ENCODE measurements at regions not wholly inside any gene's neighbourhood (a gene's known extent, or its start where the extent isn't known, plus 50 kb on each side); places are given as distances from the start of the nearest gene placed in this dataset.
"Not testable (repeated sequence)": the region's sequence is repeated elsewhere in the genome, so short reads cannot be mapped to it uniquely, and the experiment has no call there.

DNA sequence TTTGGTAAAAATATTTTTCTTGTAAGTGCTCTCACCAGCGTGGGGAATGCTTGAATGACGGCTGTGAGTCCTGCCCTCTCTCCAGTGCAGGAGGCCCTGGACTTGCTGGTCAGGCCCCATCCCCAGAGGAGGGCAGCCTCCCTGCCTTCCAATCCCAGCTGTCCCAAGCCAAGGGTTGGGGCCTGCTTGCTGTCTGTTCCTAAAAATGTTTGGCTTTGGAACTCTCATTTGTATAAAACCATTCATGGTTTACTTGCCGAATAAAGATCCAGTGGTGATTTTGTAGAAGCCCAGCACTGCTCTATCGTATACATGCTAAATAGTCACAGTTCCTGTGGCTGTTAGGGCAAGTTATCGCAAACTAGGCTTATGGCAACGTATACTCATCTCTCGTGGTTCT lies 121.7 kb downstream of the GLRX3 start:
- DNase-seq (ENCODE audit: extremely low read depth in 1 of 11, low read depth in 9 of 11, low spot score in 4 of 11) = no peak

DNA sequence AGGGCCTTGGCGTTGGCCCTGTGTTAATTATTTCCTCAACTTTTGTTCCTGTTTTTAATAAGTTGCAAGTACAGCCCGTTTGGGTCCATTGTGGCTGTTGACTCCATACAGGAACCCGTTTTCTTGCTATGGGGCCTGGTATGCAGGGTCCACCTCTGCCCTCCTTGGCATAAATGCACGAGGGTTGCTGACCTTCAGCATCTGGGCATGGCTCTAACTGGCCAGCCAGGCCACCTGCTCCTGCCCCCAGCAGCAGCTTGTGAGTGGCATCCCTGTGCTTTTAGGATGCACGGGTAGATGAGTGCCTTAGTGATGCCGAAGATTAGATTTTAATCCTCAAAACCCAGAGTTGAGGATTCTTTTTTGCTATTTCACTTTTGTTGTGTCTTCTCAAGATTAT lies 123.2 kb downstream of the GLRX3 start:
- no peak for DNase-seq (ENCODE audit: extremely low read depth in 1 of 11, low read depth in 9 of 11, low spot score in 4 of 11)

DNA sequence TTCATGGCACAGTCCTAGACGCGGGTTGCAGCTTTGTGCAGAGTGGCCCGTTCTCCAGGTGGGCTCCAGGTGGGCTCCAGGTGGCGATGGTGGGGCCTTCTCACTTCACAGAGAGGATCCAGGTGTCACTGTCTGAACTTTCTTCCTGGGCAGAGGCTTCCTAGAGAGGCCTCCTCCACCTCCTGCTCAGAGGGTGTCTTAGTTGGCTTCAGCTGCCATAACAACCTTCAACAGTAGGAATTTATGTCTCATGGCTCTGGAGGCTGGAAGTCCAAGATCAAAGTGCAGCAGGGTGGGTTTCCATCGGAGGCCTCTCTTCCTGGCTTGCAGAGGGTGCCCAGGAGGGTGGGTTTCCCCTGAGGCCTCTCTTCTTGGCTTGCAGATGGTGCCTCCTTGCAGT lies 125.1 kb downstream of the GLRX3 start:
- no peak for DNase-seq (ENCODE audit: extremely low read depth in 1 of 11, low read depth in 9 of 11, low spot score in 4 of 11)

DNA sequence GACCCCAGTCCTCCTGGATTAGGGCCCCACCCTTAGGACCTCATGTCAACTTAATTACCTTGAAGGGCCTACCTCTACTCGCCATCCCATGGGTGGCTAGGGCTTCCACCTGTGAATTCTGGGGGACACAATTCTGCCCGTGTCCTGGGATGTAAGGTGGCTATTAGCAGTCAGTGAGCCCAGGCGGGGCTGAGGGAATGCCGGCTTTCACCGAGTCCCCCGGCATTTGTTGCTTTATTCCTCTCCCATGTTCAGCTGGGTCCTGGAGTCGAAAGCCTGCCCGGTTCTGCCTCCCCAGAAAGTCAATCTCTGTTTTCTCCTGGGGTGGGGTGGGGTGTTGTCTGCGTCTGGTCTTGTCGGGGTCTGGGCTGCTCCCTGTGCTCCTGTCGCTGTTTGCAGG lies 125.6 kb downstream of the GLRX3 start:
- no peak for DNase-seq (ENCODE audit: extremely low read depth in 1 of 11, low read depth in 9 of 11, low spot score in 4 of 11)

DNA sequence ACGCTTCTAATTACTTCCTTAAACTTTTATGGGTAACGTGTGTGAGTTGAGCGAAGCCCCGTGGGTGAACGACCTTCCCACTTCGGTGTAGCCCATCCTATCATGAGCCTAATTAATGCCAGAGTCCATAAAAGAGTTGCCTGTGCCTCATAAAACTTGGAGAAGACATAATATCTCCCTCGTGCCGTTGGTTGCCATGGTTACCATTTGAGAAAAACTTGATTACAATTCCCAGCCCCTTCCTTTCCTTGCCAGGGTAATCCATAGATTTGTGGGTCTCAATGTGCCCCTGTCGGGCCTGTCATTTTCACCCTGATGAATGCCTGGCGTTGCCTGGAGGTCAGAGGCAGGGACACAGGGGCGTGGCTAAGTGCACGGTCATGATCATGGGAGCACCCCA lies 127.1 kb downstream of the GLRX3 start:
- DNase-seq (ENCODE audit: extremely low read depth in 1 of 11, low read depth in 9 of 11, low spot score in 4 of 11) = no peak

DNA sequence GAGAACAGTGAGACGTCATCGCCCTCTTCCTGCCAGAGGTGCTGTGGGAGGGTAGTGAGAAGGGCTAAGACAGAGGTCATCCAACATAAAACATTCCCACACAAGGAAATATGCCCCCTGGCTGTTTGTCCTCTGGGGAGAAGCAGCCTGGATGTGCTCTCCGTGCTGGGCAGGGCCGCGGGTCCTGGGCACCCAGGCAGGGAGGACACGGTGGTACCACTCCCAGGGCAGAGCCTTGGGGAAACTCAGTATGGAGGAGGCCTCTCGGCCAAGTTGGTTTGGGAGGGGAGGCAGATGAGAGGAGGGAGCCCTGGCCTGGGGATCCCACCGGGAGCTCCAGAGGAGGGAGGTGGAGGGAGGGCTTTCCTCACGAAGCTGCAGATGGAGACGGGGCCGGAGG lies 129.4 kb downstream of the GLRX3 start:
- no peak for DNase-seq (ENCODE audit: extremely low read depth in 1 of 11, low read depth in 9 of 11, low spot score in 4 of 11)

DNA sequence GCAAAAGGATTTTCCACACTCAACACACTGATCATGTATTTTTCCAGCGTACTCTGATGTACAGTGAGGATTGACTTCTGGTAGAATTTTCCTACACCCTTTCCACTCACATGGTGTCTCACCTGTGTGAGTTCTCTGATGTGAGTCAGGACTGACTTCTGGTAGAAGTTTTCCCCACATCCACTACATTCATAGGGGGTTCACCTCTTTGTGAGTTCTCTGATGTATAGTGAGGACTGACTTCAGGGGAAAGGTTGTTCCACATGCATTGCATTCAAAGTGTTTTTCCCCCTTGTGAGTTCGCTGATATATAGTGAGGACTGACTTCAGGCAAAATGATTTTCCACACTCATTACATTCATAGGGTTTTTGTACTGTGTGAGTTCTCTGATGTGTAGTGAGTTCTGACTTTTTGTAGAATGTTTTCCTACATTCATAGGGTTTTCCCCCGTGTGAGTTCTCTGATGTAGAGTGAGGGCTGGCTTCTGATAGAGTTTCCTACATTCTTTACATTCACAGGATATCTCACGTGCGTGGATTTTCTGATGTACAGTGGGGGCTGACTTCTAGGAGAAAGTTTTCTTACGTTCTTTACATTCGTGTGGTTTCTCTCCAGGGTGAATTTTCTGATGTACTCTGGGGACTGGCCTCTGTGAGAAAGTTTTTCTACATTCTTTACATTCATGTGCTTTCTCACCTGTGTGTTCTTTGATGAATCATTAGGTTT lies 146.5 kb downstream of the GLRX3 start:
- no peak for DNase-seq (ENCODE audit: extremely low read depth in 1 of 11, low read depth in 9 of 11, low spot score in 4 of 11)

DNA sequence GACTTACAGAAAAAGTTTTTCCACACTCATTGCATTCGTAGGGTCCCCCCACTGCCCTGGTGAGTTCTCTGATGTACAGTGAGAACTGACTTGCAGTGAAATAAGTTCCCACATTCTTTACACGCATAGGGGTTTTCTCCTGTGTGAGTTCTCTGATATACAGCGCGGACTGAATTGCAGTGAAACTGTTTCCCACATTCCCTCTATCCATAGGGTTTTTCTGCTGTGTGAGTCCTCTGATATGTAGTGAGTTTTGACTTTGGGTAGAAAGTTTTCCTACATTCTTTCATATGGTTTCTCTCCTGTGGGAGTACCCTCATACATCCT lies 147.0 kb downstream of the GLRX3 start:
- DNase-seq (ENCODE audit: extremely low read depth in 1 of 11, low read depth in 9 of 11, low spot score in 4 of 11) = no peak

DNA sequence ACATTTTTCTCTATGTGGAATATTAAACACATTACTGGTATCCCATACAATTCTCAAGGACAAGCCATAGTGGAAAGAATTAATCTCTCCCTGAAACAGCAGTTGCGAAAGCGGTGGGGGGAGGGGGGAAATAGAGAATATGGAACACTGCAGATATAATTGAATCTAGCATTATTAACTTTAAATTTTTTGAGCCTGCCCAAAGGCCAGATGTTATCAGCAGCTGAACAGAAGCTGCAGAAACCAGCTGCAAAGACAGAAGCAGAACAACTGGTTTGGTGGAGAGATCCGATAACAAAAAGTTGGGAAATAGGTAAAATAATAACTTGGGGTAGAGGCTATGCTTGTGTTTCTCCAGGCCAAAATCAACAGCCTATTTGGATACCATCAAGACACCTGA lies 159.6 kb downstream of the GLRX3 start:
- DNase-seq (ENCODE audit: extremely low read depth in 1 of 11, low read depth in 9 of 11, low spot score in 4 of 11) = not testable (repeated sequence)

DNA sequence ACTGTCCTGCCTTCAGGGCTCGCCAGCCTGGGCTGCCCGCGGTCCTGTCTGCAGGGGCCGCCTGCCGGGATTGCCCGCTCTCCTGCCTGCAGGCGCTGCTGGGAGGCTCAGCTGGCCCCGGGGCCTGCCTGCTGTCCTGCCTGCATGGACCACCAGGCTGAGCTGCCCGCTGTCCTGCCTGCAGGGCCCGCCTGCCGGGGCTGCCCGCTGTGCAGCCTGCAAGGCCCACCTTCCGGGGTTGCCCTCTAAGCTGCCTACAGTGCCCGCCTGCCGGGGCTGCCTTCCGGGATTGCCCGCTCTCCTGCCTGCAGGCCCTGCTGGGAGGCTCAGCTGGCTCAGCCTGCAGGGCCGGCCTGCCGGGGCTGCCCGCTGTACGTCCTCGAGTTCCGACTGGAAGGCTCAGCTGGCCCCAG lies 164.4 kb downstream of the GLRX3 start:
- peak in 3 of 11 donors; percentile 3 to 10 (median 3) for DNase-seq (ENCODE audit: extremely low read depth in 1 of 11, low read depth in 9 of 11, low spot score in 4 of 11)

DNA sequence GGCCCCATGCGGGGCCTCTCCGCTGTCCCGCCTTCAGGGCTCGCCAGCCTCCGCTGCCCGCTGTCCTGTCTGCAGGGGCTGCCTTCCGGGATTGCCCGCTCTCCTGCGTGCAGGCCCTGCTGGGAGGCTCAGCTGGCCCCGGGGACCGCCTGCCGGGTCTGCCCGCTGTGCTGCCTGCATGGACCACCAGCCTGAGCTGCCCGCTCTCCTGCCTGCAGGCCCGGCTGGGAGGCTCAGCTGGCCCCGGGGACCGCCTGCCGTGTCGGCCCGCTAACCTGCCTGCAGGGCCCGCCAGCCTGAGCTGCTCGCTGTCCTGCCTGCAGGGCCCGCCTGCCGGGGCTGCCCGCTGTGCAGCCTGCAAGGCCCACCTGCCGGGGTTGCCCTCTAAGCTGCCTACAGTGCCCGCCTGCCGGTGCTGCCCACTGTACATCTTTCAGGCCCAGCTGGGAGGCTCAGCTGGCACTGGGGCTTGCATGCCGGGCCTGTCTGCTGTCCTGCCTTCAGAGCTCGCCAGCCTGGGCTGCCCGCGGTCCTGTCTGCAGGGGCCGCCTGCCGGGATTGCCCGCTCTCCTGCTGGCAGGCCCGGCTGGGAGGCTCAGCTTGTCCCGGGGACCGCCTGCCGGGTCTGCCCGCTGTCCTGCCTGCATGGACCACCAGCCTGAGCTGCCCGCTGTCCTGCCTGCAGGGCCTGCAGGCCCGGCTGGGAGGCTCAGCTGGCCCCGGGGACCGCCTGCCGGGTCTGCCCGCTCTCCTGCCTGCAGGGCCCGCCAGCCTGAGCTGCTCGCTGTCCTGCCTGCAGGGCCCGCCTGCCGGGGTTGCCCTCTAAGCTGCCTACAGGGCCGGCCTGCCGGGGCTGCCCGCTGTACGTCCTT lies 165.1 kb downstream of the GLRX3 start:
- peak in 5 of 11 donors; percentile 26 to 48 (median 37) for DNase-seq (ENCODE audit: extremely low read depth in 1 of 11, low read depth in 9 of 11, low spot score in 4 of 11)

DNA sequence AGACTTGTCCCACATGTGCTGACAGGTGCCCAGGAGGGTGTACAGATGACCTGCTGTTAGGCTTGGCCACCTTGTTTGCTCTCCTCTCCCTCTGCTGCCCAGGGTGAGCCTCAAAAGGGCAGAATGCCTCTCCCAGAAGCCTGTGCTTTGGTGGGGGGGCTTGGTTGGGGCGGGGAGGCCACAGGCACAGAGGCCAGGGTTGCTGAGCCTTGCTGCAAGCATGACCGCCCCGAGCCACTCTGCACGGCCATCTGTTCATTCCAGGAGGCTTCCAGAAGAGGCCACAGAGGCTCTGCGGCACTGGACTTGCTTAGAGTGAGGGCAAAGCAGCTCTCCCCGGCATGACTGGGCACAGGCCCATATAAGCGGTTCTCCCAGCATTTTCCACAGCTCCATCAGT lies 190.8 kb downstream of the GLRX3 start:
- no peak for DNase-seq (ENCODE audit: extremely low read depth in 1 of 11, low read depth in 9 of 11, low spot score in 4 of 11)

DNA sequence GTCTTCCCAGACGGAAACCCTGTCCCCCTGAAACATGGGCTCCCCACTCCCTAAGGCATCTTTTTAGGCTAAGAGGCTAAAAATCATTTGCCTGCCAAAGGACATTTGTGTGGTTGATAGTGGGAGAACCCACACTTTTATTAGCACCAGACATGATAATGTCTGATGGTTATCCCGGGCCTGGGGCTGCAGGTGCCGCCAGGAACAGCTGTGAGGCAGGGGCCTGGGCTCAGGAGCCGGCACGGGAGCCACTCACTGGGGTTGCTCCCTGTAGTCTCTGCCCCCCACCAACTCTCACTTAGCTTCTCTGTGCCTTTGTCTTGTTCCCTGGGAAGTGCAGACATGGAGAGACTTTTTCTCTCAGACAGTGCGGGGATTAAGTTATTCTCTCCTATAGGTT lies 193.6 kb downstream of the GLRX3 start:
- no peak for DNase-seq (ENCODE audit: extremely low read depth in 1 of 11, low read depth in 9 of 11, low spot score in 4 of 11)

DNA sequence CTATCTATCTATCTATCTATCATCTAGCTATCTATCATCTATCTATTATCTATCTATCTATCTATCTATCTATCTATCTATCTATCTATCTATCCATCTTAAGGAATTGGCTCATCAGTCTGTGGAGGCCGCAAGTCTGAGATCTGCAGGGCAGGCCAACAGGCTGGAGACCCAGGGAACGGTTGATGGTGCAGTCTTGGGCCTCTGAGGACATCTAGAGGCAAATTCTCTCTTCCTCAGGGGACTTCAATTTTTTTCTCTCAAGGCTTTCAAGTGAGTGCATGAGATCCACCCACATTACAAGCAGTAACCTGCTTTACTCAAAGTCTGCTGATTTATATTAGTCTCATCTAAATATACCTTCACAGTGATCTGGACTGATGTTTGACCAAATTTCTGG lies 197.0 kb downstream of the GLRX3 start:
- no peak for DNase-seq (ENCODE audit: extremely low read depth in 1 of 11, low read depth in 9 of 11, low spot score in 4 of 11)

DNA sequence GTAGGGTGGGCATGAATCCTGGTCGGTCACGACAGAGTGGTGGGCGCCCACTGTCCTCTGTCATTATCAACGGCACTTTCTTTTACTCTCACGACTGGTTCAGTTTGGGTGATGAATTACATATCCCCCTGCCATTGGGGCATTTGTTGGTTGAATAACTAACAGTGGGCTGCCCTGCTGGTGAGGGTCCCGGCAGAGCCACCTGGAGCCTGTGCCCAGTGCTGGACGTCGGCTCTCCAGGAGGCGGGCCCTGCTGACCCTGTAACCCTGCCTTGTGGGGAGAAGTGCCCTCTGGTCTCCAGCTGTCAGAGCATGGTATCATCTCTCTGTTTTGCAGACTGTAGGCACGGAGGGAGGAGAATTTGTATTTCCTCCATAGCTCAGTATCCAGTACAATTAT lies 199.1 kb downstream of the GLRX3 start:
- no peak for DNase-seq (ENCODE audit: extremely low read depth in 1 of 11, low read depth in 9 of 11, low spot score in 4 of 11)

DNA sequence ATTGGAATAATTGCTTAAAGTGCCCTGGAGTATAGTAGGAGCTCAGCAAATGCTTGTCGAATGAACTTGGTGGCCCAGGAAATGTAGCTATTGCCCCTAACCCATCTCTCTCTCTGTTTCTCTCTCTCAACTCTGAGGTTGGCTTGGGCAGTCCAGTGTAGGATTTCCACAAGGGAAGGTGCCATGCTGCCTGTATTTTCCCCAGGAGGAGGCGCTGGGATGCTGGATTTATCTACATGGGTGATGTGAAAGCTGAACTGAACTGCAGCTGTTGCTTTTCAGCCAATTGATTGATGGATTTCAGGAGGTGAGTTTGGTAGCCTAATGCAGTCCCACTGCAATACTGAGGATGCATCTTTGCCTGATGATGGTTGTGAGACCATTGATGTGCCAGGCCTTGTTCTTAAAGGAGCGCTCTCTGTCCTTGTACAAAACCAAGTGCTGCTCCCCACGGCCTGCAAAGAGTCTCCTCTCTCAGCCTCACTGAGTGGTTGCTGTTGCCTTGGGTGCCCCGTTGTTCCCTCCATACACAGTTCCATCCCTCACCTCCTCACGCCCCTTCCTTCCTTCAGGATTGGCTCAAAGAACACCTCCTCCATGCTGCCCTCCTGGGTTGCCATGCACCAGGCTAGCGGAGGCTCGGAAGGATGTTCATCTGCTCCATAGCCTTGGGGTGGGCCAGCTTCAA lies 200.6 kb downstream of the GLRX3 start:
- DNase-seq (ENCODE audit: extremely low read depth in 1 of 11, low read depth in 9 of 11, low spot score in 4 of 11) = no peak

DNA sequence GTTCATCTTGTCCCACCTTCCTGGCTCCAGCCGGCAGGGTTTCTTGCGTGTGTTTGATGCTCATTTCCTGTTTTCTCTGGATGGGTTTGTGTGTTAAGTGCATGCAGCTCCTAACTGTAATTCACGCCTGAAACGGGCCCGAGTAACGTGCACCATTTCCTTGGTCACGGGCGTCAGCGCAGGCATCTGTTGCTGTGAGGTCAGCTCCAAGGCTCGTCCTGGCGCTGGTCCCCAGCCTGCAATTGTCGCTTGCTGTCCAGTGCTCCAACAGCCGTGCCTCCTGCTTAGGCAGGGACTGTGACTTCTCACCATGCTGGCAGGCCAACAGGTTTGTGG lies 201.1 kb downstream of the GLRX3 start:
- DNase-seq (ENCODE audit: extremely low read depth in 1 of 11, low read depth in 9 of 11, low spot score in 4 of 11) = no peak

DNA sequence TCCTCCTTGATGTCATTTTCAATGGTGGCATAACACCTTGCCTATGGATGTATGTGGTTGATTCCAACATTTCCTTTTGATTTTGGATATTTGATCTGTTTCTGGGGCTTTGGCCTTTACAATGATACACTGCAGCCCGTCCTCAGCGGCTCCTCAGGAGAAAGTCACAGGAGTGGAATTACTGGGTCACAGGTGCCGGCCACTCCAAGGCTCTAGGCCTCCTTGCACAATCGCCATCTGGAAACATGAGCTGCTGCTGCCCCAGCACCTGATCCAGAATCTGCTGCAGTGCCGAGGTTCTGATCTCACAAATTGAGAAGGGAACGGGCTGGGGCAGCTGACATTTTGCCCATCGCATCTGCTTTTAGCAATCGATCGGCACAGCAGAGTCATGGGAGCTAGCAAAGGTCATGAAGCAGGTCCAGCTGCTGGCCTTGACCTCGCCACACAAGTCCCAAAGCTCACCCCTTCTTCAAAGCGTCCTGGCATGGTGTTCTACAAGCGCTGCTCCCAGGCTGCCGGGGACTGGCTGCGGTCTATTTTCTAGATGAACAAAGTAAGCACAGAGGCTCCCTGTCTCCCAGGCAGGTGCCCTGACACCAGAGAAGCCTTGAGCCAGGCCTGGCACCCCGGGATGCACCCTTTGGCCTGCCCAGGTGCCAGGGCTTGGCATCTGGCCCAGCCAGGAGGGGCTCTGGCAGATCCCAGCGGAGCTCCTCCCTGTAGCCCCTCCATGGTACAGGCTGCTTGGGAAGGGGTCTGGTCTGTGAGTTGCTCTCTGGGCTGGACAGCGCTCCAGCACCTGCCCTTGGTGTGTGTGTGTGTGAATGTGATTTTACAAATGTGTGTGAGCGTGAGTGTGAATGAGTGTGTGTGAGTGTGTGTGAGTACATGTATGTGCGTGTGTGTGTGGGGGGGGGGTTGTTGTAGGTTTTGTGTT lies 201.8 kb downstream of the GLRX3 start:
- DNase-seq (ENCODE audit: extremely low read depth in 1 of 11, low read depth in 9 of 11, low spot score in 4 of 11) = no peak

DNA sequence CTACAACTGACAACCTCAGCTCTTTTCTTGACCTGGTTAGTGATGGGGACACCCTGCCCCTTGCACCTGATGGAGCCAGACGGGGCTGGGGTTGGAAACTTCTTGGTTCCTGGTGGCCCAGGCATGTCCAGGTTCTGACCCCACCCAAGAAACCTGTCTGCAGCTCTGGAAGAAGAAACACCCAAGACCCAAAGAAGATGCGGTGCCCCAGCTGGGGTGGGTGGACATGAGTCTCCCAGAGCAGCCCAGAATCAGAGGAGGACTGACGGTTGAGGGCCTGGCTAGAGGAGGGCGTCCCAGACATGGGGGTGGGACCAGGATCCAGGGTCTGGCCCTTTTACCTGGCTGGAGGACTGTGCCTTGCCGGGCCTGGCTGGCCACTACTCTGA lies 202.4 kb downstream of the GLRX3 start:
- DNase-seq (ENCODE audit: extremely low read depth in 1 of 11, low read depth in 9 of 11, low spot score in 4 of 11) = no peak
